Ovary (tissue), 3 donors: ENCODE measurements at regions not wholly inside any gene's neighbourhood (a gene's known extent, or its start where the extent isn't known, plus 50 kb on each side); places are given as distances from the start of the nearest gene placed in this dataset.

Experiments
- CTCF ChIP-seq, 3 donors: fragments of 450-650 bp in 2 of 3; fragments of 200-600 bp in 1 of 3; IDR thresholded peaks; one replicate each; pipeline versions ENCODE4 v1.5.1 to v1.8.0; 2016 to 2022; ENCODE audit warnings: antibody characterized with exemption in 3 of 3, mild to moderate bottlenecking in 1 of 3
- EP300 ChIP-seq: sonication (generic); formaldehyde crosslinking; IDR thresholded peaks from one replicate; pipeline ENCODE4 v1.6.1; 2017; ENCODE audit warnings: antibody characterized with exemption
- POLR2A ChIP-seq: fragments of 450-650 bp; IDR thresholded peaks from one replicate; pipeline ENCODE4 v1.6.1; 2017; ENCODE audit warnings: antibody characterized with exemption, mild to moderate bottlenecking, moderate library complexity
- donor health status: DM: no; HTN: no; CAD: no.

- no peak for TF ChIP-seq CTCF (IDR thresholded peaks at IDR 0.05)
- TF ChIP-seq EP300 = no peak
- TF ChIP-seq POLR2A = no peak
Measured at GRCh38 chr11:127683321-127683720, 682.8 kb upstream of the KIRREL3 start.
